Urinary bladder (tissue), 4 donors: ENCODE measurements at regions not wholly inside any gene's neighbourhood (a gene's known extent, or its start where the extent isn't known, plus 50 kb on each side); places are given as distances from the start of the nearest gene placed in this dataset. TPM values are rescaled to one million over a fixed set of nuclear protein-coding genes. Genes with fewer than 3 reads are reported as not detected.

Experiments
- DNase-seq: peaks from one replicate; pipeline ENCODE4 v3.0.0-alpha.2; 2015; ENCODE audit errors: extremely low spot score
- H3K27ac ChIP-seq: one replicate; pipeline ENCODE4 v1.5.1; 2013; ENCODE audit warnings: low read depth, mild to moderate bottlenecking, moderate library complexity
- H3K36me3 ChIP-seq: one replicate; pipeline ENCODE4 v1.6.1; 2013; ENCODE audit warnings: mild to moderate bottlenecking, moderate library complexity; ENCODE audit not compliant: insufficient read depth
- H3K4me1 ChIP-seq: one replicate; pipeline ENCODE4 v1.6.1; 2013; ENCODE audit warnings: mild to moderate bottlenecking, moderate library complexity; ENCODE audit not compliant: insufficient read depth
- H3K4me3 ChIP-seq: one replicate; pipeline ENCODE4 v1.5.1; 2013; ENCODE audit warnings: low read depth, low read length
- WGBS: extraction: QIAGEN DNeasy Blood & Tissue Kit; methylation state at CpG from one replicate; pipeline ENCODE4 v1.1.7; 2013; 5-methylcytosine and 5-hydroxymethylcytosine counted together
- small RNA-seq: library from RNA; depleted of rRNA; stranded (forward); fragments of <200 nt; gene quantifications from one replicate; pipeline ENCODE3, GENCODE V24; 2014
- donor health status: healthy with polysubstance abuse.
- donor health status: healthy.

GRCh38 chr2:126575631-126576030, 80.3 kb upstream of the GYPC start:
- Histone ChIP-seq H3K4me3 (no peak overlapping the region), H3K27ac (no peak overlapping the region), H3K36me3 (no peaks in the 10 kb centered on the region), H3K4me1 (no peaks in the 10 kb centered on the region)
- DNase-seq = no peak
- 27% methylated on average over 1 of the region's 1 CpG for WGBS

GRCh38 chr2:126579868-126580267, 76.1 kb upstream of the GYPC start:
- no peak overlapping the region for H3K27ac ChIP-seq
- DNase-seq = no peak
- H3K4me3 ChIP-seq = no peak overlapping the region
- 93% methylated on average over 9 of the region's 9 CpGs for WGBS
- no peaks in the 10 kb centered on the region for H3K4me1 ChIP-seq
- H3K36me3 ChIP-seq = no peaks in the 10 kb centered on the region

- no peak for DNase-seq
- no peaks in the 10 kb centered on the region for H3K4me1 ChIP-seq
- no peaks in the 10 kb centered on the region for H3K36me3 ChIP-seq
- no peak overlapping the region for H3K4me3 ChIP-seq
- 86% methylated on average over 8 of the region's 8 CpGs for WGBS
- no peak overlapping the region for H3K27ac ChIP-seq
Measured at GRCh38 chr2:126586317-126586716, 69.6 kb upstream of the GYPC start.

- no peak overlapping the region for H3K4me3 ChIP-seq
- H3K4me1 ChIP-seq = no peaks in the 10 kb centered on the region
- no peaks in the 10 kb centered on the region for H3K36me3 ChIP-seq
- H3K27ac ChIP-seq = no peak overlapping the region
- 75% methylated on average over 2 of the region's 2 CpGs for WGBS
- no peak for DNase-seq
Measured at GRCh38 chr2:126599062-126599461, 56.9 kb upstream of the GYPC start.

- H3K27ac ChIP-seq = no peak overlapping the region
- WGBS = 89% methylated on average over 3 of the region's 3 CpGs
- no peak overlapping the region for H3K4me3 ChIP-seq
- no peaks in the 10 kb centered on the region for H3K4me1 ChIP-seq
- DNase-seq = no peak
- H3K36me3 ChIP-seq = no peaks in the 10 kb centered on the region
Measured at GRCh38 chr2:126600742-126601141, 55.2 kb upstream of the GYPC start.

- no peak for DNase-seq
- 61% methylated on average over 2 of the region's 2 CpGs for WGBS
- Histone ChIP-seq H3K27ac (no peak overlapping the region), H3K36me3 (no peaks in the 10 kb centered on the region), H3K4me1 (no peaks in the 10 kb centered on the region), H3K4me3 (no peak overlapping the region)
Measured at GRCh38 chr2:126602334-126602733, 53.6 kb upstream of the GYPC start.

Small RNA genes lying in the stretch of these regions (small RNA-seq; reads per million reads assigned to genes)
- gene AC097499.1 = not detected
- not detected for gene RNU6-259P
